GM21825 (cell line): ENCODE measurements at regions not wholly inside any gene's neighbourhood (a gene's known extent, or its start where the extent isn't known, plus 50 kb on each side); places are given as distances from the start of the nearest gene placed in this dataset.
"Not testable (repeated sequence)": the region's sequence is repeated elsewhere in the genome, so short reads cannot be mapped to it uniquely, and the experiment has no call there.

Experiments used
- ATAC-seq: cut with Tn5 transposase; IDR thresholded peaks from one replicate; pipeline ENCODE4 v1.9.1; 2021; ENCODE audit warnings: mild to moderate bottlenecking, moderate library complexity; ENCODE audit not compliant: unreplicated experiment

GRCh38 chr10:61612450-61612849 is 50.3 kb upstream of the CABCOCO1 start:
- ATAC-seq: no peak

GRCh38 chr10:61612009-61612408 is 50.7 kb upstream of the CABCOCO1 start:
- ATAC-seq: no peak

- no peak for ATAC-seq
Observed at GRCh38 chr10:61609701-61610100, 53.0 kb upstream of the CABCOCO1 start.

GRCh38 chr10:61608255-61609033 is 54.3 kb upstream of the CABCOCO1 start:
- no peak for ATAC-seq

GRCh38 chr10:61606959-61607907 is 55.5 kb upstream of the CABCOCO1 start:
- no peak for ATAC-seq

GRCh38 chr10:61605221-61605620 is 57.5 kb upstream of the CABCOCO1 start:
- ATAC-seq: no peak

GRCh38 chr10:61600399-61600798 is 62.3 kb upstream of the CABCOCO1 start:
- no peak for ATAC-seq

GRCh38 chr10:61594430-61594829 is 68.3 kb upstream of the CABCOCO1 start:
- no peak for ATAC-seq

GRCh38 chr10:61592581-61592980 is 70.1 kb upstream of the CABCOCO1 start:
- ATAC-seq: peak; percentile 63

GRCh38 chr10:61589547-61590243 is 73.0 kb upstream of the CABCOCO1 start:
- no peak for ATAC-seq

- no peak for ATAC-seq
Observed at GRCh38 chr10:61588770-61589211, 73.9 kb upstream of the CABCOCO1 start.

GRCh38 chr10:61586829-61587228 is 75.9 kb upstream of the CABCOCO1 start:
- ATAC-seq: no peak

- ATAC-seq: no peak
Observed at GRCh38 chr10:61580608-61581007, 82.1 kb upstream of the CABCOCO1 start.

- not testable (repeated sequence) for ATAC-seq
Observed at GRCh38 chr10:61570204-61570603, 92.5 kb upstream of the CABCOCO1 start.

- no peak for ATAC-seq
Observed at GRCh38 chr10:61567729-61568128, 95.0 kb upstream of the CABCOCO1 start.

- ATAC-seq: no peak
Observed at GRCh38 chr10:61565819-61566560, 96.7 kb upstream of the CABCOCO1 start.

GRCh38 chr10:61564444-61564843 is 98.3 kb upstream of the CABCOCO1 start:
- no peak for ATAC-seq

GRCh38 chr10:61559615-61560014 is 103.1 kb upstream of the CABCOCO1 start:
- ATAC-seq: no peak

- no peak for ATAC-seq
Observed at GRCh38 chr10:61558188-61558587, 104.5 kb upstream of the CABCOCO1 start.

GRCh38 chr10:61554925-61555324 is 101.7 kb upstream of the TMEM26 start:
- ATAC-seq: no peak
